Adrenal gland (tissue), 5 donors: ENCODE measurements at regions not wholly inside any gene's neighbourhood (a gene's known extent, or its start where the extent isn't known, plus 50 kb on each side); places are given as distances from the start of the nearest gene placed in this dataset.

Source experiments
- CTCF ChIP-seq, 6 experiments: fragments of 450-650 bp in 4 of 6; fragments of 200-600 bp in 2 of 6; sonication (generic) in 1 of 6; IDR thresholded peaks; 1 replicate in 5 of 6; 2 replicates in 1 of 6; pipeline versions ENCODE4 v1.5.1 to v1.8.0; 2016 to 2021; ENCODE audit warnings: antibody characterized with exemption in 6 of 6, mild to moderate bottlenecking in 2 of 6, moderate library complexity in 1 of 6
- POLR2A ChIP-seq, 2 donors: fragments of 450-650 bp; IDR thresholded peaks; one replicate each; pipeline ENCODE4 v1.6.1; 2017; ENCODE audit warnings: antibody characterized with exemption in 2 of 2, mild to moderate bottlenecking in 2 of 2, moderate library complexity in 1 of 2
- donor health status: DM: no; HTN: no; CAD: no.

- TF ChIP-seq CTCF (IDR thresholded peaks at IDR 0.05) (no peak), POLR2A (IDR thresholded peaks at IDR 0.05) (no peak)
These were observed 920.6 kb upstream of the PIK3C3 start for GRCh38 chr18:41034413-41034812.
